Kidney glomerular epithelial cell (primary cell): ENCODE measurements at regions not wholly inside any gene's neighbourhood (a gene's known extent, or its start where the extent isn't known, plus 50 kb on each side); places are given as distances from the start of the nearest gene placed in this dataset.
A peak's percentile ranks its signal among the peaks of the same experiment; 100 is the strongest.

ENCODE experiments used
- DNase-seq: peaks from one replicate; lab custom pipeline; 2025; lab: John Stamatoyannopoulos, UW

- DNase-seq, result no peak
These were observed 383.7 kb downstream of the BCL11B start for GRCh38 chr14:98888281-98888680.

- DNase-seq, result no peak
These were observed 382.8 kb downstream of the BCL11B start for GRCh38 chr14:98888927-98889835.

- DNase-seq, result no peak
These were observed 382.2 kb downstream of the BCL11B start for GRCh38 chr14:98889836-98890185.

DNA sequence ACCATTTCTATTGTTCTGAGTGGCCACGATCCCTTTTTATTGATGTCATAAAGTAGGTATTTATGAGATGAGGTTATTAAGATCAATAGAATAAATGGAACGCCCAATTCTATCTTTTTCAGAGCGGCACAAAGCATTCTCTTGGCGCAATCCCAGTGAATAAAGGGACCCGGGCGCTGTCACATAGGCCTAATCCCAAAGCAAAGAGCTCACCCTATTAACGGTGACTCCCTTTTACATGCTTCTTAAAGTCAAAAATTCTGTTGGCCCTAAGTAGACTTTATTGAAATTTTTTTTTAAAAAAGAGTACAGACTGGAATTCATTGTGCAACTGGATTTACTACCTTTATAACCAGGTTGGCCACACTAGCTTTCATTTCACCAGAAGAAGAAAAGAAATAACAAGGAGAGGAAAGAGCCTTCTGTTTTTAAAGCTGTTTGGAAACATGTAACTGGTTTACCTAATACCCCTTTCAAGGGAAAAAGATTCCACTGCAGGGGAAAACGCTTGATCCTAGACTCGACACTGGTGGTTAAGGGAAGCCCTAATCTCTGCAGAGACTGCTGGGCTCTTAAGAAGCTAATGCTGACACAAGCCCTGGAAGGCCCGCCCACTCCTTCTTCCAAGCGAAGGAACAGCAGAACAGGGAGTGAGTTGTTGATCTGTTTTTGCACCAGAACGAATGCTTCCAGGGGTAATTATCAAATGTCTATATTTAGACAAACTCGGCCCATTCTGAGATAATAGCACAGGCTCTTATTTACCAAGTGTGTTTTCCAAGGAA lies 381.2 kb downstream of the BCL11B start:
- DNase-seq, result no peak

DNA sequence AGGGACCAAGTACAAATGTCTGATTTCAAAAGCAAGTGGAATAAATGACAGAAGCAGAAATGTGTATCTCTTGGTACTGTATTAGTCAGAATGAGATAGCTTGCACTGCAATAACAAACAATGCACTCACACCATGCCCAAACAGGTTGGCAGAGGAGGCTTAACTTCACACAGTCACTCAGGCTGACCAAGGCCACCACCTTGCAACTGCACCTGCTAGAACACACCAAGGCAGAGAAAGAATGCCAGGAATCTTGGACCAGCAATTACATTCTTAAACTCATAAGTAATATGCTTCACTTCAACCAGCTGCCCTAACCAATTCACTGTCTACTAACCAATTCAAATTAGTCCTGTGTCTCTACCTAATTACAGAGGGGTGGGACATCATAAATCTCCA lies 378.3 kb downstream of the BCL11B start:
- no peak for DNase-seq

- no peak for DNase-seq
These were observed 377.4 kb downstream of the BCL11B start for GRCh38 chr14:98894600-98894999.

DNA sequence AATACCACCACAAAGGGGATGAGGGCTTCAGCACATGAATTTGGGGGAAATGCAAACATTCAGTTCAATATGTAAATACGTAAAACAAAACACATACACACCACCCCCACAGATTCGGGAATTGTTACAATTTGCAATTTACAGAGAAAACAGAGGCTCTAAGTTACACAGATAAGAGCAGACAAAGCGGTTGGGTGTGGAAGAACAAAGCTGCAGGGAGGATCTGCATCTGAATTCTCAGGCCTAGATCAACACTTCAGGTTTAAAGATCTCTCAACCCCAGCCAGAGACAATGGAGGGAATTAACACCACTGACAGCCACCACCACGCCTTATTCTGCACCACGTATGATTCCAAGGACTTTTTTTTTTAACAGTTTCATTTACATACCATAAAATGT lies 375.5 kb downstream of the BCL11B start:
- DNase-seq, result no peak

- DNase-seq, result no peak
These were observed 374.2 kb downstream of the BCL11B start for GRCh38 chr14:98897605-98898309.

GRCh38 chr14:98899441-98899840 lies 372.6 kb downstream of the BCL11B start:
- DNase-seq, result no peak

DNA sequence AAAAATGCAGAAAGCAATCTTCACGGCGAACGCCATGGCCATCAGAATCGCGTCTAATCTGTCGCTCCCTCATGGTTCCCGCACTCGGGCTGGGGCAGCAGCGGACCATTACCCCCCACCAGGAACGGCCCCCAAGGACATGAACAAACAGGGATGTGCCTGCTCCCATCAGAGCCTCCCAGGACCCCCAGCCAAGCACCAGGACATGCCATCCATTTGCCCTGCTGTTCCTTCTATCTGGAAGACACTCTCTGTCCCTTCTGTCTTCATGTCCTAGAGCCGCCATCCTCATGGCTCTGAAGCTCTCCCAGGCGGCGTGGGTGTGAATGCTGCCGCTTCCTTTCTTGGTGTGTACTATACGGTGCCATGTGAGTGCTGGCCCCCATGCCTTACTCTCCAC lies 371.8 kb downstream of the BCL11B start:
- no peak for DNase-seq

GRCh38 chr14:98900798-98901197 lies 371.2 kb downstream of the BCL11B start:
- DNase-seq, result no peak

- no peak for DNase-seq
These were observed 370.3 kb downstream of the BCL11B start for GRCh38 chr14:98901511-98902205.

DNA sequence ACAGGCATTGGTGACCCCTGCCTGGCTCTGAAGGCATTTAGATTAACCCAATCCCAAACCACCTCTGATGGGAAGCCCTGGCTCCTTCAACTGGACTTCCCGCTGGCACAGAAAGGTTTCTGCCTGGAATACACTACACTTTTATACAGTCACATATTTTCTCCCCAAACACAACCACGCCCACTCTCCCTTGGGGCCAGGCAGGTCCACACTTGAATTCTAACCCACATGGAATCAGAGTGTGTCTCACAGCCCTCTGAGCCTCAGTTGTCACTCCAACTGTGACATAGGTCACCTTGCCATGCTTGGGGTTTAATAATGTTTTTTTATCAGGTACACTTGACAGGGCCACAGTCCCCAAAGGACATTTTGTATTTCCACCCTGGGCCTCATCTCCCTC lies 368.6 kb downstream of the BCL11B start:
- no peak for DNase-seq

DNA sequence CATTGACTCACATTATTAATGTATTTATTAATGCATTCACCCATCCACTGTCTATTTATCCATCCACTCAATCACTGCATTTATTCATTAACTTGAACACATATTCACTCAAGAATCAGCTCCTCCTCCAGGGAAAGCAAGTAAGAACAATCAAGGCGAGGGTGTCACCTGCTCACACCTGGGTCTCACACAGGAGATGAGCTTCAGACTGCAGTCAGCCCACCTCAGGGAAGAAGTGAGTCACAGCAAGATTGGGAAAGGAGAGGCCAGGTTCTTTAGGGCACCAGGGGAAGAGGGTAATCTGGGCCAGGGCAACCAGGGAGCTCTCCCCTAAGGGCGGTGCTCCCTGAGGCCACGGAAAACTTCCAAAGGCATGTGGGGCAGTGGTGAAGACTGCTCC lies 367.3 kb downstream of the BCL11B start:
- no peak for DNase-seq

DNA sequence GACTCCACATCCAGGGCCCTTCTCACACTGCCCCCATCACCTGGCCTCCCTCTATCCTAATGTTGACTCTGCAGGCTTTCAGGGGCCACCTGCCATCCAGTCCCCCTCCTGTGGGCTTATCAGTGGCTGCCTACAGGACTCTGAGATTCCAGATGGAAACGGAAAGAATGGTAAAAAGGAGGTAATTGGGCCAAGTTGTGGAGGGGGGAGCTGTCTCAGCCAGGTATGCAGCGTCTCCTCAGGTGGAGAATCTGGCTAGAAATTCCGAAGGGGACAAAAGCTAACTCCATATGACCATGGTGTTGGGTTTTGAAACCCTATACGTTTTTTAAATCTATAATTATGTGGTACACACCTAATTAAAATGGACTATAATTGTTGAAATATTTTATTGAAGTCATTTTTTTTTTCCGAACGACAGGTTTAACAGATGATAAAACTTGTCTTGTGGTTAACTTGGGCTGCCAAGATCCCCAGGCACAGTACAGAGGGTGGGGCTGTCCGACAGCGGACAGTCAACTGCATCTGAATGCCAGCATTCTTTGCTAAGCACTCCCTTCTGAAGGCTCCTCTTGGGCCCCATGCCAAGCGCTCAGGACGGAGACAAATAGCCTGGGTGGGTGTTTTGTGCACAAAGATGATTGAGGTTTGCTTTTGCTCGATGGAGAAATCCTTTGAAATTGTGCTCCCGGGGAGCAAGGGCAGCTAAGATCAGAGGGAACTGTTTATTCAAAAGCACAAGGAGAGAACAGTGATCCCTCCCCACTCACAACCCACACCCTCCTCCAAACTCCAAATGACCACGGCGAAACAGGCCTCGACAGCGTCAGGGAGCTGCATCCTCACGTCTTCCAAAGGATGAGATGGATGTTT lies 365.6 kb downstream of the BCL11B start:
- peak; percentile 18 for DNase-seq

GRCh38 chr14:98907271-98907670 lies 364.7 kb downstream of the BCL11B start:
- no peak for DNase-seq

DNA sequence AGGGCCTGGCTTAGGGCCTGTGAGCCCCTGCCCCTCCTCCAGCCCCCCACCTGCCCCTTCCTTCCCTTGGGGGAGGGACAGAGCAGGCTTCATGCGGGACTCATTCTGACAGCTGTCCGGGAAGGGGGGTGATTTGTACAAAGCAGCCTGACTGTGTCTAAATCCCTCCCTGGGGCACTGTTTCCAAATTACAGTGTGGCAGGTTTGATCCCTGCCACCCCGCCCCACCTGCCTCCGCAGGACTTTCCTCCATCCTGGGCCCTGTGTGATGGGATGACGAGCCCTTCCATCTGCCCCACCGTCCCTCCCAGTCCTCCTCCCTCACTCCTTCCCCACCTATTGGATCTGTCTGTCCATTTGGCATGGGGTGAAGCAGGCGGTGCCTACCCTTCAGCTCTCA lies 363.9 kb downstream of the BCL11B start:
- DNase-seq, result no peak

- DNase-seq, result peak; percentile 59
These were observed 362.6 kb downstream of the BCL11B start for GRCh38 chr14:98909251-98909944.

- no peak for DNase-seq
These were observed 361.9 kb downstream of the BCL11B start for GRCh38 chr14:98910061-98910460.

- no peak for DNase-seq
These were observed 359.3 kb downstream of the BCL11B start for GRCh38 chr14:98912655-98913054.
